ENCODE measurements at regions not wholly inside any gene's neighbourhood (a gene's known extent, or its start where the extent isn't known, plus 50 kb on each side); places are given as distances from the start of the nearest gene placed in this dataset.
A peak's percentile ranks its signal among the peaks of the same experiment; 100 is the strongest.

DNA sequence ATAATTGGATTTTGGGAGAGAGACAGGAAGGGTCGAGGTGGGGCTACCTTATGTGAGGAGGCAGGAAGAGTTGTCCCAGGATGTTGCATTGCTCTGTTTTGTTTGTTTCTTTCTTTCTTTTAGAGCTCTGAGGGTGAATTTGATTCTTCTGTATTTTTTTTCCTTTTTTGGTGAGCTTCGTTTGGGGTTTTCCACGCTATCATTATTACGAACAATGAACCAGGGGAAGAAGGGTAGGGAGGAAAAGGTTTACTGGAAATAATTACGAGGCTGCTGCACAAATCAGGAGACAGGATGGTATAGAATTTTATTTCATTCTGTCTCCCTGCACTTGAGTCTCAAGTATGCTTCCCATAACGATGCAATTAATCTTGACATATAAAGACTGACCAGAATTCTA lies 51.4 kb upstream of the ZNF516 start:
- dilution Hi-C loops (cut with HindIII; ENCODE audit: low sequenced_read_pairs, unreplicated experiment) (no loop called here), intact Hi-C loops (cut with micrococcal nuclease) (no loop called here), in situ Hi-C loops (cut with MboI; ENCODE audit: low sequenced_read_pairs) (no loop called here)
- no peak overlapping the region for H2BK20ac ChIP-seq (ENCODE audit: low read depth, low read length)
- H3K4me3 ChIP-seq (ENCODE audit: insufficient read depth, low read depth, low read length) = no peak overlapping the region
- peak overlapping the region; percentile 56 for H4K5ac ChIP-seq (ENCODE audit: low read depth, low read length)
- POLR2A ChIA-PET (ENCODE audit: unreplicated experiment) = no interaction called here
- H3K27ac ChIP-seq (ENCODE audit: insufficient read depth, low read length) = no peak overlapping the region
- H3K36me3 ChIP-seq (ENCODE audit: control insufficient read depth, insufficient read depth, low read length) = no peaks in the 10 kb centered on the region
- DNase-seq (no peak), ATAC-seq (ENCODE audit: low read depth) (no peak)
- no peak for TF ChIP-seq RAD21 (IDR thresholded peaks at IDR 0.05; ENCODE audit: low read length)
- no peak for TF ChIP-seq MAFK (IDR thresholded peaks at IDR 0.05; ENCODE audit: low read depth, low read length)
- TF ChIP-seq, protein P1, sequence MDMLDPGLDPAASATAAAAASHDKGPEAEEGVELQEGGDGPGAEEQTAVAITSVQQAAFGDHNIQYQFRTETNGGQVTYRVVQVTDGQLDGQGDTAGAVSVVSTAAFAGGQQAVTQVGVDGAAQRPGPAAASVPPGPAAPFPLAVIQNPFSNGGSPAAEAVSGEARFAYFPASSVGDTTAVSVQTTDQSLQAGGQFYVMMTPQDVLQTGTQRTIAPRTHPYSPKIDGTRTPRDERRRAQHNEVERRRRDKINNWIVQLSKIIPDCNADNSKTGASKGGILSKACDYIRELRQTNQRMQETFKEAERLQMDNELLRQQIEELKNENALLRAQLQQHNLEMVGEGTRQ (IDR thresholded peaks at IDR 0.05; ENCODE audit: low read depth, low read length) = no peak
- TF ChIP-seq MXI1 (IDR thresholded peaks at IDR 0.05; ENCODE audit: borderline replicate concordance, low read depth, low read length) = no peak
- TF ChIP-seq CTCF (conservative IDR thresholded peaks at IDR 0.05; ENCODE audit: low read depth, low read length) = no peak
- TF ChIP-seq RCOR1 (IDR thresholded peaks at IDR 0.05; ENCODE audit: insufficient replicate concordance, low read length) = no peak
- no peak for TF ChIP-seq CEBPB (IDR thresholded peaks at IDR 0.05; ENCODE audit: low read depth, low read length)
- TF ChIP-seq FOS (IDR thresholded peaks at IDR 0.05; ENCODE audit: low read depth, low read length) = no peak
- no peak for TF ChIP-seq NFE2L2 (IDR thresholded peaks at IDR 0.05; ENCODE audit: low read depth, low read length)
- TF ChIP-seq SMC3 (IDR thresholded peaks at IDR 0.05; ENCODE audit: low read depth, low read length) = no peak
- no peak for TF ChIP-seq CHD1 (IDR thresholded peaks at IDR 0.05; ENCODE audit: low read depth, low read length)
- TF ChIP-seq MAZ (IDR thresholded peaks at IDR 0.05; ENCODE audit: borderline replicate concordance, low read depth, low read length) = no peak
- no peak for TF ChIP-seq RFX5 (IDR thresholded peaks at IDR 0.05; ENCODE audit: low read depth, low read length)
- no peak overlapping the region for H2BK5ac ChIP-seq (ENCODE audit: low read depth, low read length, poor library complexity, severe bottlenecking)
- no peak overlapping the region for H3K56ac ChIP-seq (ENCODE audit: extremely low read depth, insufficient read depth, low read length)
- H3K4ac ChIP-seq (ENCODE audit: low read depth, low read length) = no peak overlapping the region
- H2AFZ ChIP-seq (replicated peaks; ENCODE audit: low read length, poor library complexity) = no peak overlapping the region
- no peaks in the 10 kb centered on the region for H4K20me1 ChIP-seq (ENCODE audit: insufficient read depth, low read length)
- H3K14ac ChIP-seq (replicated peaks; ENCODE audit: low read depth, low read length) = no peak overlapping the region
- H3K9me1 ChIP-seq (ENCODE audit: insufficient read depth, low read length) = 0 out of 2 replicates have a peak, but pooled peaks cover 2% of the 10 kb centered on the region
- H3K4me1 ChIP-seq (ENCODE audit: control insufficient read depth, insufficient read depth, low read length) = peaks cover 2% of the 10 kb centered on the region; the same call in 1 of the 2 replicates
- peaks cover 3% of the 10 kb centered on the region; the same call in 1 of the 2 replicates for H3K27me3 ChIP-seq (ENCODE audit: control insufficient read depth, insufficient read depth, low read length)
- H2BK120ac ChIP-seq (ENCODE audit: low read depth, low read length) = no peak overlapping the region
- no peak overlapping the region for H2BK15ac ChIP-seq (ENCODE audit: low read depth, low read length)
- H4K8ac ChIP-seq (ENCODE audit: low read depth in 2 of 2, low read length in 2 of 2) = no peak overlapping the region; a peak in 1 of 4 replicates
- no TSS peak for BruUV-seq (replicated peaks)
- H4K91ac ChIP-seq (ENCODE audit: insufficient read depth, low read depth, low read length) = no peak overlapping the region
- no peak overlapping the region for H2AK9ac ChIP-seq (replicated peaks; ENCODE audit: low read depth, low read length, poor library complexity)
- CTCF ChIA-PET = no interaction called here
- peak overlapping the region; percentile 48 for H3K4me2 ChIP-seq (ENCODE audit: low read depth, low read length)
- H2AK5ac ChIP-seq (ENCODE audit: low read depth, low read length) = no peak overlapping the region
- H3K18ac ChIP-seq (ENCODE audit: low read depth, low read length) = peak overlapping the region; percentile 38; the same call in 1 of the 2 replicates
- no peaks in the 10 kb centered on the region for H3K9me3 ChIP-seq (ENCODE audit: control insufficient read depth, insufficient read depth, low read length)
- no peak overlapping the region for H3K23ac ChIP-seq (ENCODE audit: low read depth, low read length)
- H3K79me1 ChIP-seq (ENCODE audit: low read depth in 1 of 2, low read length in 2 of 2) = no peaks in the 10 kb centered on the region
- WGBS, 2 experiments (ENCODE audit: extremely low coverage in 2 of 2, insufficient read length in 1 of 2) = no CpG with 5 or more reads among the region's 6 CpGs
- no peak overlapping the region for H3K9ac ChIP-seq (ENCODE audit: low read depth, low read length)

Measured in IMR-90 (cell line).